CD14-positive monocyte (primary cell): ENCODE measurements at regions not wholly inside any gene's neighbourhood (a gene's known extent, or its start where the extent isn't known, plus 50 kb on each side); places are given as distances from the start of the nearest gene placed in this dataset. TPM values are rescaled to one million over a fixed set of nuclear protein-coding genes. Genes with fewer than 3 reads are reported as not detected.

Experiments
- DNase-seq, 3 donors: peaks; one replicate each; pipeline ENCODE4 v3.0.0-alpha.2; 2011 to 2022
- H2AFZ ChIP-seq: 2 replicates; pipeline ENCODE4 v1.6.0; 2012; ENCODE audit warnings: mild to moderate bottlenecking, low read depth, low read length, inconsistent platforms; ENCODE audit not compliant: insufficient read depth, poor library complexity, severe bottlenecking
- H3K27ac ChIP-seq, 2 donors: 1 replicate in 1 of 2; 2 replicates in 1 of 2; pipeline ENCODE4 v1.5.1; 2012 to 2013; ENCODE audit warnings: low read length in 2 of 2, control low read depth in 1 of 2, inconsistent platforms in 1 of 2, low read depth in 1 of 2, mild to moderate bottlenecking in 1 of 2
- H3K27me3 ChIP-seq, 2 donors: one replicate each; pipeline versions ENCODE4 v1.6.0 to v1.6.1; 2011 to 2013; ENCODE audit warnings: low read length in 2 of 2; ENCODE audit not compliant: control insufficient read depth in 2 of 2, insufficient read depth in 2 of 2
- H3K36me3 ChIP-seq, 2 donors: replicated peaks in 1 of 2; 1 replicate in 1 of 2; 2 replicates in 1 of 2; pipeline versions ENCODE4 v1.5.1 to v1.6.1; 2012 to 2013; ENCODE audit warnings: low read length in 2 of 2, control low read depth in 1 of 2, inconsistent platforms in 1 of 2, mild to moderate bottlenecking in 1 of 2; ENCODE audit not compliant: insufficient read depth in 2 of 2, control insufficient read depth in 1 of 2
- H3K4me1 ChIP-seq, 2 donors: 1 replicate in 1 of 2; 2 replicates in 1 of 2; pipeline versions ENCODE4 v1.5.1 to v1.6.1; 2012 to 2013; ENCODE audit warnings: low read length in 2 of 2, control low read depth in 1 of 2, inconsistent platforms in 1 of 2, mild to moderate bottlenecking in 1 of 2, moderate library complexity in 1 of 2; ENCODE audit not compliant: insufficient read depth in 2 of 2, control insufficient read depth in 1 of 2
- H3K4me2 ChIP-seq: replicated peaks from 2 replicates; pipeline ENCODE3; 2012; ENCODE audit warnings: low read length, moderate library complexity, mild to moderate bottlenecking; ENCODE audit not compliant: poor library complexity, severe bottlenecking; ENCODE audit errors: extremely low read depth
- H3K4me3 ChIP-seq, 3 experiments: fragments of 200-600 bp in 1 of 3; sonication (generic) in 1 of 3; replicated peaks in 1 of 3; 1 replicate in 2 of 3; 2 replicates in 1 of 3; pipeline ENCODE4 v1.5.1; 2011 to 2013; ENCODE audit warnings: low read length in 3 of 3, mild to moderate bottlenecking in 3 of 3, control low read depth in 2 of 3, low read depth in 2 of 3, inconsistent platforms in 1 of 3, moderate library complexity in 1 of 3
- H3K79me2 ChIP-seq: 2 replicates; pipeline ENCODE4 v1.6.0; 2012; ENCODE audit warnings: mild to moderate bottlenecking, control low read depth, inconsistent platforms, low read length, moderate library complexity; ENCODE audit not compliant: insufficient read depth
- H3K9ac ChIP-seq: 2 replicates; pipeline ENCODE4 v1.6.0; 2017; ENCODE audit warnings: low read length, mild to moderate bottlenecking; ENCODE audit not compliant: insufficient read depth, poor library complexity, severe bottlenecking
- H3K9me3 ChIP-seq, 2 donors: replicated peaks in 1 of 2; 1 replicate in 1 of 2; 2 replicates in 1 of 2; pipeline versions ENCODE4 v1.5.1 to v1.6.1; 2012 to 2013; ENCODE audit warnings: low read length in 2 of 2, control low read depth in 1 of 2; ENCODE audit not compliant: control insufficient read depth in 1 of 2, insufficient read depth in 1 of 2
- H4K20me1 ChIP-seq: 2 replicates; pipeline ENCODE4 v1.6.0; 2012; ENCODE audit warnings: mild to moderate bottlenecking, low read length, control low read depth, moderate library complexity; ENCODE audit not compliant: insufficient read depth
- H3K27ac Mint-ChIP-seq, 7 donors: one replicate each; pipeline ENCODE4 v1.8.0; 2020; ENCODE audit warnings: mild to moderate bottlenecking in 7 of 7, mixed read lengths in 7 of 7, moderate library complexity in 6 of 7, inconsistent platforms in 2 of 7
- H3K27me3 Mint-ChIP-seq, 3 donors: one replicate each; pipeline ENCODE4 v1.8.0; 2021 to 2022; ENCODE audit warnings: low read depth in 3 of 3, mild to moderate bottlenecking in 3 of 3, mixed read lengths in 3 of 3, moderate library complexity in 3 of 3, inconsistent platforms in 1 of 3
- H3K36me3 Mint-ChIP-seq, 2 donors: one replicate each; pipeline ENCODE4 v1.8.0; 2020; ENCODE audit warnings: mixed read lengths in 2 of 2, inconsistent platforms in 1 of 2, mild to moderate bottlenecking in 1 of 2
- H3K4me1 Mint-ChIP-seq: one replicate; pipeline ENCODE4 v1.8.0; 2020; ENCODE audit warnings: mild to moderate bottlenecking, mixed read lengths
- H3K4me3 Mint-ChIP-seq, 2 donors: one replicate each; pipeline ENCODE4 v1.8.0; 2020; ENCODE audit warnings: mild to moderate bottlenecking in 2 of 2, mixed read lengths in 2 of 2, moderate library complexity in 1 of 2
- H3K9me3 Mint-ChIP-seq, 7 donors: one replicate each; pipeline ENCODE4 v1.8.0; 2020 to 2022; ENCODE audit warnings: mixed read lengths in 7 of 7, mild to moderate bottlenecking in 6 of 7, moderate library complexity in 6 of 7, inconsistent platforms in 2 of 7
- CTCF ChIP-seq: fragments of 200-600 bp; IDR thresholded peaks from one replicate; pipeline ENCODE4 v1.8.0; 2022; ENCODE audit warnings: antibody characterized with exemption, mild to moderate bottlenecking
- WGBS: methylation state at CpG from one replicate; pipeline ENCODE4 v1.1.5; 2013; ENCODE audit warnings: missing lambda C conversion rate; ENCODE audit not compliant: insufficient coverage; 5-methylcytosine and 5-hydroxymethylcytosine counted together
- intact Hi-C, 2 donors: fragments of 100-400 bp; cut with micrococcal nuclease; formaldehyde crosslinking; loops; one replicate each; pipeline versions ENCODE4 v1.15.0 to v1.15.1; 2023
- small RNA-seq: library from RNA; depleted of rRNA; stranded (forward); fragments of <200 nt; gene quantifications from one replicate; pipeline ENCODE3, GENCODE V24; 2012; ENCODE audit warnings: low read depth; ENCODE audit not compliant: insufficient read length

- DNase-seq = no peak
- no peak for TF ChIP-seq CTCF
- intact Hi-C loops = no loop called here
- Mint-ChIP-seq H3K4me3 (no peak overlapping the region), H3K9me3 (peaks cover 0 to 5% (median 1%) of the 10 kb centered on the region in 7 donors), H3K4me1 (no peaks in the 10 kb centered on the region), H3K36me3 (no peaks in the 10 kb centered on the region), H3K27ac (no peak overlapping the region), H3K27me3 (peaks cover 0 to 5% (median 0%) of the 10 kb centered on the region in 3 donors)
- Histone ChIP-seq H4K20me1 (no peaks in the 10 kb centered on the region), H3K4me1 (no peaks in the 10 kb centered on the region), H3K27me3 (no peaks in the 10 kb centered on the region), H3K9ac (no peak overlapping the region), H3K4me3 (no peak overlapping the region), H3K36me3 (no peaks in the 10 kb centered on the region), H2AFZ (no peak overlapping the region), H3K27ac (no peak overlapping the region), H3K4me2 (no peak overlapping the region), H3K9me3 (no peaks in the 10 kb centered on the region), H3K79me2 (no peaks in the 10 kb centered on the region)
- no CpG with 5 or more reads among the region's 1 CpG for WGBS
Measured at GRCh38 chr14:51600658-51601057, 51.1 kb upstream of the FRMD6 start.

Small RNA genes in the stretch of these regions (small RNA-seq; reads per million reads assigned to genes)
- not detected for gene RNU6-1291P
